Choroid plexus epithelial cell (primary cell): ENCODE measurements at regions not wholly inside any gene's neighbourhood (a gene's known extent, or its start where the extent isn't known, plus 50 kb on each side); places are given as distances from the start of the nearest gene placed in this dataset.
A peak's percentile ranks its signal among the peaks of the same experiment; 100 is the strongest.

Source experiments
- DNase-seq: peaks from one replicate; pipeline ENCODE4 v3.0.0-alpha.2; 2010; ENCODE audit warnings: low read depth
- H3K4me3 ChIP-seq: 2 replicates; pipeline ENCODE4 v1.5.1; 2011; ENCODE audit warnings: low read depth, mild to moderate bottlenecking, control low read depth, low read length, moderate library complexity
- CTCF ChIP-seq: conservative IDR thresholded peaks from 2 replicates; pipeline ENCODE4 v1.5.1; 2011; ENCODE audit warnings: low read depth, mild to moderate bottlenecking, control low read depth, inconsistent platforms, low read length, moderate library complexity

GRCh38 chr13:63671296-63671695, 2255.6 kb upstream of the PCDH20 start:
- no peak for TF ChIP-seq CTCF
- no peak for DNase-seq
- no peak overlapping the region for H3K4me3 ChIP-seq

- no peak for TF ChIP-seq CTCF
- H3K4me3 ChIP-seq: no peak overlapping the region
- no peak for DNase-seq
These were observed 2235.7 kb upstream of the PCDH20 start for GRCh38 chr13:63651394-63651793.

GRCh38 chr13:63643543-63643942, 2227.9 kb upstream of the PCDH20 start:
- H3K4me3 ChIP-seq: no peak overlapping the region
- DNase-seq: no peak
- no peak for TF ChIP-seq CTCF

GRCh38 chr13:63636316-63636993, 2220.8 kb upstream of the PCDH20 start:
- DNase-seq: peak; percentile 42
- H3K4me3 ChIP-seq: peak overlapping the region; percentile 47
- TF ChIP-seq CTCF: peak; percentile 54

- H3K4me3 ChIP-seq: no peak overlapping the region
- no peak for DNase-seq
- no peak for TF ChIP-seq CTCF
These were observed 2216.7 kb upstream of the PCDH20 start for GRCh38 chr13:63632321-63632720.

GRCh38 chr13:63631006-63631405, 2215.4 kb upstream of the PCDH20 start:
- no peak for DNase-seq
- TF ChIP-seq CTCF: no peak
- H3K4me3 ChIP-seq: no peak overlapping the region

- H3K4me3 ChIP-seq: no peak overlapping the region
- DNase-seq: no peak
- TF ChIP-seq CTCF: no peak
These were observed 2213.9 kb upstream of the PCDH20 start for GRCh38 chr13:63629591-63629990.
